OCI-M1 (cell line): ENCODE measurements at regions not wholly inside any gene's neighbourhood (a gene's known extent, or its start where the extent isn't known, plus 50 kb on each side); places are given as distances from the start of the nearest gene placed in this dataset.

Source experiments
- DNase-seq: peaks from one replicate; lab custom pipeline; 2025; lab: John Stamatoyannopoulos, UW

- no peak for DNase-seq
Measured at GRCh38 chr12:125360540-125360939, 295.3 kb downstream of the AACS start.

- no peak for DNase-seq
Measured at GRCh38 chr12:125371033-125371432, 305.8 kb downstream of the AACS start.

DNA sequence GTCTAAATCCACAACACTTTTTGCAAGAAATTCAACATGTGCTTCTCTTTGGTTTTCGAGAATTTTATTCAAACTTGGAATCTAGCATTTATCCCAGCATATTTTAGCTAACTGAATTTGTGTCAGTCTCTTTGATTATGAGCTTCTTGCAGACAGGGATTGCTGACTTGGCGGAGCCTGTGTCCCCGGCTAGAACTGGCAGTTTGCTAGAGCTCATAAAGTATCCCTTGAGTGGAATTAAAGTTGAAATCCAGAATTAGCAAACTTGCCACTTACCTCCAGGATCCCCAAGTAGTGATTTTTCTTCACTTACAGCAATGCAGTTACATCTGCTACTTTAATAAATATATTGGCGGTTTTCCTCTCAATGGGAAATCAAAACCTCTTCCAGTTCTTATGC is 306.9 kb downstream of the AACS start:
- no peak for DNase-seq

- no peak for DNase-seq
Measured at GRCh38 chr12:125373375-125373774, 308.1 kb downstream of the AACS start.

DNA sequence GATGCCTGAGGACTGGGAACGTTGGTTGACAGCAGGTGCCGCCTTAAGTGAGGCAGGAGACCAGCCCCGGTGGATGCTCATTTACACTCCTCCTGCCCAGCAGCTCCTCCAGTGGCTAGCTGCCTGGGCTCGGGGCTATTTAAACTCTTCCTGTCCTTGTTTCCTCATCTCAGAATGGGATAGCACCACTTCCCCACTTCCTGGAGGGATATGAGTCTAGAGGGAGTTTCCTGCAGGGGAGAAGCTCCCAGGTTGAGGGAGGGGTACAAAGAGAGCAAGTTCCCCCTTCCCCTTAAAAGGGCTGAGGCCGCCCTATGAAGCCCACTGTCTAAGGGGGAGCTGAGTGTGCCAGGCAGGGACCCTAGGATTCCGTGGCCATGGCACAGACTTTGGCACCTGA is 311.2 kb downstream of the AACS start:
- no peak for DNase-seq

DNA sequence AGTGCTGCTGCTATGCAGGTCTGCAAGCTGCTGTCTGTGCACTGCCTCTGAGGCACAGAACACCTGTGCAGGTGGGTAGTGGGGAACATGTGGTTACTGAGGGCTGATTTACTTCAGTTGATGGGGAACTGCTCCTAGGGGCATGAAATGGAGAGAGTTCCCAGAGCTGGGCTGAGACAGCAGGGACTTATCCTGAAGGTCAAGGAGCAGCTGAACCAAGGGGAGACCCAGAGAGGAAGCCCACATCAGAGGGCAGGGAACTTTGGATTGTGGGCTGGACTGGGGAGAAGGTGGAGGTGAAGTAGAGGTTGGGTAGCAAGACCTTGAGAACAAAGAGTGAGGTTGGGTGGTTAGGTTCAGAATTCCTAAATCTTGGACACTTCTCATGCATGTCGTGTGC is 311.9 kb downstream of the AACS start:
- no peak for DNase-seq

GRCh38 chr12:125381373-125381772 is 316.1 kb downstream of the AACS start:
- DNase-seq: peak; percentile 1

DNA sequence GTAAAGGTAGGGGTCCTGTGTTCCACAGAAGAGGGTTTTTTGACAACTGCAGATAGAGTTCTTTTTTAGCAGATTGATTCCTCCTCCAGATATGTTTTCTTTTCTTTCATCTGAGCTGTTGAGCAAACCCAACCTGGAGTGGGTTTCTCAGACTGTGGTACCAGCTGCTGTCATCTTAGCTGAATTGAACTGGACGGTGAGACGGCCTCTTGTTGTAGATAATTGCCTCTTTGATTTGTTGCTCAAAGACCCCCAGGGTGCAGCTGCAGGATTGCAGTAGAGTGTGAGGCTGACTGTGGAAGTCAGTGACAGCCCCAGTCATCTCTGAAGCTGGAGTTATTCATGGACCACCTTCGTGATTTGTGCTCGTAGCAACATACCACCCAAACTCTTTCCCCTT is 317.7 kb downstream of the AACS start:
- DNase-seq: no peak

- no peak for DNase-seq
Measured at GRCh38 chr12:125386652-125387051, 321.4 kb downstream of the AACS start.

GRCh38 chr12:125387206-125387605 is 322.0 kb downstream of the AACS start:
- DNase-seq: no peak

DNA sequence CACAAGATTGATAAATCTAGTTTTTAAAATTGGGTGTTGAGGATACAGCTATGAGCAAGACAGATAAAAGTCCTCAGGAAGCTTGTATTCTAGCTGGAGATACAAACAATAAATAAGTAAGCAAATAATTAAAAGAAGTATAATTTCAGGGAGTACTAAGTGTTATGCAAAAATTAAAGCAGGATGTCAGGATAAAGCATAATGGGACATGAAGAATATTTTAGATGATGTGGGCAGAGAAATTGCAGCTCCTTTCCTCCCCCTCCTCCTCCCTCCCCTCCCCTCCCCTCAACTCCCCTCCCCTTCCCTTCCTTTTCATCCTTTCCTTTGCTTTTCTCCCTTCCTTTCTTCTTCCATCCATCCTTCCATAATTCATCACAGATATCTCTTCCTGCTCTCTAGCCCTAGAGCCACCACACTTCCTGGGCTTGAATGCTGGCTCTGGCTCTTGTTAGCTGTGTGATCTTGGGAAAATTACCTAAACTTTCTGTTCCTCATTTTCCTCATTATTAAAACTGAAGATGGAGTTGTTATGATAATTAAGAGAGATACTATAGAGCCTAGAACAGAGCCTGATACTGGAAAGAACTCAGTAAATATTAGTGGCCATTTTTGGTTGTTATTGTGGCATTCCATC is 323.9 kb downstream of the AACS start:
- DNase-seq: no peak

DNA sequence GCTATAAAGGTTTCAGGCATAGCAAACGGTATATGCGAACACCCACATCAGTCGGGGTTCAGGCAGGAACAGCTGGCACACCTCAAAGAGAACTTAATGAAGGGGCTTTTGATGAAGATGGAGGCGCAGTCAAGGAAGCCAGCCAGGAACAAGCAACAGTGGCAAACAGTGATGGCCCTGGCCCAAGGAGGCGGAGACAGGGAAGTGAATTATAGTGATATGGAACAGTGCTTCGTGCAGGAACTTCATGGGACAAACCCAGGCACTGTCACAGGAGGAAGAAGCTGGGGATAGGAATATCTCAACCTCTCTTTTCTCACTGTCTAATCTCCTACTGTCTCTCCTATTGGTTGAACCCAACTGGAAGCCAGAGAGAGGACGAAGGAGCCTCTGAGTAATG is 328.3 kb downstream of the AACS start:
- no peak for DNase-seq

GRCh38 chr12:125395583-125396215 is 330.5 kb downstream of the AACS start:
- no peak for DNase-seq

- DNase-seq: no peak
Measured at GRCh38 chr12:125399489-125399888, 334.3 kb downstream of the AACS start.

GRCh38 chr12:125402874-125403789 is 337.9 kb downstream of the AACS start:
- peak; percentile 84 for DNase-seq

DNA sequence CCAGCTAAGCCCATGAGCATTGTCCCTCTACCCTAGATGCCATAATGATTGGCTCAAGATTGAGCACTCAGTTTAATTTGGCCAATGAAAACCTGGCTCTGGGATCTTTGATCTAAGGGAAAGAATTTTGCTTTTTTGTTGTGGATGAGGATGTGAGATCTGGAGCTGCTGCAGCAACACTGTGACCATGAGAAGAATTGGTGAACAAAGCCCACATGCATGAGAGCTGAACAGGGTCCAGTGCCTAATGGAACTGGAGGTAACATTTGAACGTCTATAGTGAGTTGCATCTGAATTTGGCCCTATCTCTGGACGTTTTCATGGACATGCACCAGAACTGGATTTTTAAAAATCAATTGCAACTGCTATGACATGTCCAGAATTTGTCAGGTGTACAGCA is 338.6 kb downstream of the AACS start:
- DNase-seq: no peak

- DNase-seq: no peak
Measured at GRCh38 chr12:125406131-125406530, 340.9 kb downstream of the AACS start.

GRCh38 chr12:125408718-125409117 is 343.5 kb downstream of the AACS start:
- no peak for DNase-seq

- DNase-seq: no peak
Measured at GRCh38 chr12:125412506-125412905, 347.3 kb downstream of the AACS start.

- no peak for DNase-seq
Measured at GRCh38 chr12:125417446-125417845, 352.2 kb downstream of the AACS start.

- DNase-seq: peak; percentile 90
Measured at GRCh38 chr12:125418902-125419564, 353.8 kb downstream of the AACS start.

- DNase-seq: no peak
Measured at GRCh38 chr12:125424909-125425308, 359.7 kb downstream of the AACS start.
